ENCODE measurements at regions not wholly inside any gene's neighbourhood (a gene's known extent, or its start where the extent isn't known, plus 50 kb on each side); places are given as distances from the start of the nearest gene placed in this dataset.

- WGBS, 2 experiments (ENCODE audit: extremely low coverage in 2 of 2, insufficient read length in 1 of 2) = 100% methylated on average over 2 of the region's 7 CpGs; no CpG with 5 or more reads in 1 of the 2 experiments
- no peak overlapping the region for H2BK120ac ChIP-seq (ENCODE audit: low read depth, low read length)
- no peak overlapping the region for H3K4me2 ChIP-seq (ENCODE audit: low read depth, low read length)
- no peak overlapping the region for H3K4me3 ChIP-seq (ENCODE audit: insufficient read depth, low read depth, low read length)
- no peak overlapping the region for H3K23ac ChIP-seq (ENCODE audit: low read depth, low read length)
- no peak for ATAC-seq (ENCODE audit: low read depth)
- H3K9ac ChIP-seq (ENCODE audit: low read depth, low read length) = no peak overlapping the region
- no peak overlapping the region for H4K8ac ChIP-seq (ENCODE audit: low read depth in 2 of 2, low read length in 2 of 2)
- dilution Hi-C loops (cut with HindIII; ENCODE audit: low sequenced_read_pairs, unreplicated experiment) (no loop called here), intact Hi-C loops (cut with micrococcal nuclease) (no loop called here), in situ Hi-C loops (cut with MboI; ENCODE audit: low sequenced_read_pairs) (no loop called here)
- no peak overlapping the region for H2AK9ac ChIP-seq (replicated peaks; ENCODE audit: low read depth, low read length, poor library complexity)
- no peak overlapping the region for H2AK5ac ChIP-seq (ENCODE audit: low read depth, low read length)
- H2BK20ac ChIP-seq (ENCODE audit: low read depth, low read length) = no peak overlapping the region
- H4K91ac ChIP-seq (ENCODE audit: insufficient read depth, low read depth, low read length) = no peak overlapping the region
- TF ChIP-seq, protein P1, sequence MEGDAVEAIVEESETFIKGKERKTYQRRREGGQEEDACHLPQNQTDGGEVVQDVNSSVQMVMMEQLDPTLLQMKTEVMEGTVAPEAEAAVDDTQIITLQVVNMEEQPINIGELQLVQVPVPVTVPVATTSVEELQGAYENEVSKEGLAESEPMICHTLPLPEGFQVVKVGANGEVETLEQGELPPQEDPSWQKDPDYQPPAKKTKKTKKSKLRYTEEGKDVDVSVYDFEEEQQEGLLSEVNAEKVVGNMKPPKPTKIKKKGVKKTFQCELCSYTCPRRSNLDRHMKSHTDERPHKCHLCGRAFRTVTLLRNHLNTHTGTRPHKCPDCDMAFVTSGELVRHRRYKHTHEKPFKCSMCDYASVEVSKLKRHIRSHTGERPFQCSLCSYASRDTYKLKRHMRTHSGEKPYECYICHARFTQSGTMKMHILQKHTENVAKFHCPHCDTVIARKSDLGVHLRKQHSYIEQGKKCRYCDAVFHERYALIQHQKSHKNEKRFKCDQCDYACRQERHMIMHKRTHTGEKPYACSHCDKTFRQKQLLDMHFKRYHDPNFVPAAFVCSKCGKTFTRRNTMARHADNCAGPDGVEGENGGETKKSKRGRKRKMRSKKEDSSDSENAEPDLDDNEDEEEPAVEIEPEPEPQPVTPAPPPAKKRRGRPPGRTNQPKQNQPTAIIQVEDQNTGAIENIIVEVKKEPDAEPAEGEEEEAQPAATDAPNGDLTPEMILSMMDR (conservative IDR thresholded peaks at IDR 0.05; ENCODE audit: low read depth, low read length) = peak; percentile 17; the same call in 1 of the 2 replicates
- TF ChIP-seq FOS (IDR thresholded peaks at IDR 0.05; ENCODE audit: low read depth, low read length) (no peak), SMC3 (IDR thresholded peaks at IDR 0.05; ENCODE audit: low read depth, low read length) (0 out of 2 replicates have a peak, but pooled peaks have one; percentile 9)
- H3K79me1 ChIP-seq (ENCODE audit: low read depth in 1 of 2, low read length in 2 of 2) = no peaks in the 10 kb centered on the region
- no peak overlapping the region for H2BK5ac ChIP-seq (ENCODE audit: low read depth, low read length, poor library complexity, severe bottlenecking)
- no peaks in the 10 kb centered on the region for H3K4me1 ChIP-seq (ENCODE audit: control insufficient read depth, insufficient read depth, low read length)
- H3K9me1 ChIP-seq (ENCODE audit: insufficient read depth, low read length) = no peaks in the 10 kb centered on the region
- H3K18ac ChIP-seq (ENCODE audit: low read depth, low read length) = no peak overlapping the region
- ChIA-PET POLR2A (ENCODE audit: unreplicated experiment) (no interaction called here), CTCF (interaction anchor here (0.7 kb wide), 1 partner anchor 30 kb away, joined by 3 read pairs; no protein-coding TSS in a partner anchor)
- H3K27ac ChIP-seq (ENCODE audit: insufficient read depth, low read length) = no peak overlapping the region
- no peak overlapping the region for H2AFZ ChIP-seq (replicated peaks; ENCODE audit: low read length, poor library complexity)
- H3K14ac ChIP-seq (replicated peaks; ENCODE audit: low read depth, low read length) = no peak overlapping the region
- no peaks in the 10 kb centered on the region for H3K9me3 ChIP-seq (ENCODE audit: control insufficient read depth, insufficient read depth, low read length)
- no peak overlapping the region for H3K56ac ChIP-seq (ENCODE audit: extremely low read depth, insufficient read depth, low read length)
- no peaks in the 10 kb centered on the region for H3K36me3 ChIP-seq (ENCODE audit: control insufficient read depth, insufficient read depth, low read length)
- no TSS peak for BruUV-seq (replicated peaks)
- H4K20me1 ChIP-seq (ENCODE audit: insufficient read depth, low read length) = no peaks in the 10 kb centered on the region
- H2BK15ac ChIP-seq (ENCODE audit: low read depth, low read length) = no peak overlapping the region
- no peak overlapping the region for H4K5ac ChIP-seq (ENCODE audit: low read depth, low read length)
- DNase-seq = no peak
- no peak overlapping the region for H3K4ac ChIP-seq (ENCODE audit: low read depth, low read length)
- no peaks in the 10 kb centered on the region for H3K27me3 ChIP-seq (ENCODE audit: control insufficient read depth, insufficient read depth, low read length)
These were observed 457.9 kb downstream of the GPAT3 start for GRCh38 chr4:83993774-83994173.

Data from IMR-90 (cell line).